GM18511 (cell line): ENCODE measurements at regions not wholly inside any gene's neighbourhood (a gene's known extent, or its start where the extent isn't known, plus 50 kb on each side); places are given as distances from the start of the nearest gene placed in this dataset.
"Not testable (repeated sequence)": the region's sequence is repeated elsewhere in the genome, so short reads cannot be mapped to it uniquely, and the experiment has no call there.

Source experiments
- ATAC-seq: cut with Tn5 transposase; IDR thresholded peaks from one replicate; pipeline ENCODE4 v1.9.1; 2021; ENCODE audit warnings: mild to moderate bottlenecking, moderate library complexity; ENCODE audit not compliant: unreplicated experiment

GRCh38 chr7:79513261-79513660, 59.8 kb upstream of the MAGI2 start:
- no peak for ATAC-seq

- no peak for ATAC-seq
These were observed 58.8 kb upstream of the MAGI2 start for GRCh38 chr7:79512261-79512660.

- not testable (repeated sequence) for ATAC-seq
These were observed 57.6 kb upstream of the MAGI2 start for GRCh38 chr7:79511056-79511455.

- ATAC-seq = no peak
These were observed 53.7 kb upstream of the MAGI2 start for GRCh38 chr7:79507131-79507530.

GRCh38 chr7:79506481-79506880, 53.0 kb upstream of the MAGI2 start:
- ATAC-seq = no peak

- no peak for ATAC-seq
These were observed 51.3 kb upstream of the MAGI2 start for GRCh38 chr7:79504607-79505389.
